ENCODE measurements at regions not wholly inside any gene's neighbourhood (a gene's known extent, or its start where the extent isn't known, plus 50 kb on each side); places are given as distances from the start of the nearest gene placed in this dataset.
"Not testable (repeated sequence)": the region's sequence is repeated elsewhere in the genome, so short reads cannot be mapped to it uniquely, and the experiment has no call there.

GRCh38 chr5:142542078-142542477, 143.8 kb downstream of the FGF1 start:
- no peak for DNase-seq

- no peak for DNase-seq
Observed at GRCh38 chr5:142540922-142541422, 144.9 kb downstream of the FGF1 start.

GRCh38 chr5:142539154-142539740, 146.6 kb downstream of the FGF1 start:
- no peak for DNase-seq

GRCh38 chr5:142537938-142538337, 148.0 kb downstream of the FGF1 start:
- no peak for DNase-seq

- DNase-seq: no peak
Observed at GRCh38 chr5:142532781-142533176, 153.1 kb downstream of the FGF1 start.

GRCh38 chr5:142531977-142532780, 153.7 kb downstream of the FGF1 start:
- no peak for DNase-seq

GRCh38 chr5:142530904-142531303, 155.0 kb downstream of the FGF1 start:
- DNase-seq: no peak

- no peak for DNase-seq
Observed at GRCh38 chr5:142529626-142530278, 156.1 kb downstream of the FGF1 start.

GRCh38 chr5:142527664-142528295, 158.1 kb downstream of the FGF1 start:
- no peak for DNase-seq

GRCh38 chr5:142527234-142527633, 158.7 kb downstream of the FGF1 start:
- no peak for DNase-seq

- DNase-seq: no peak
Observed at GRCh38 chr5:142522983-142523382, 162.9 kb downstream of the FGF1 start.

- DNase-seq: no peak
Observed at GRCh38 chr5:142521706-142522105, 164.2 kb downstream of the FGF1 start.

GRCh38 chr5:142520885-142521284, 165.0 kb downstream of the FGF1 start:
- no peak for DNase-seq

- DNase-seq: not testable (repeated sequence)
Observed at GRCh38 chr5:142519913-142520312, 166.0 kb downstream of the FGF1 start.

GRCh38 chr5:142517840-142518239, 168.1 kb downstream of the FGF1 start:
- no peak for DNase-seq

- DNase-seq: no peak
Observed at GRCh38 chr5:142516732-142517131, 169.2 kb downstream of the FGF1 start.

- DNase-seq: no peak
Observed at GRCh38 chr5:142515036-142515435, 170.9 kb downstream of the FGF1 start.

GRCh38 chr5:142514196-142514595, 171.7 kb downstream of the FGF1 start:
- no peak for DNase-seq

GRCh38 chr5:142512043-142513042, 173.5 kb downstream of the FGF1 start:
- DNase-seq: no peak

GRCh38 chr5:142511358-142511757, 174.5 kb downstream of the FGF1 start:
- no peak for DNase-seq

- DNase-seq: no peak
Observed at GRCh38 chr5:142509026-142509425, 176.9 kb downstream of the FGF1 start.

- no peak for DNase-seq
Observed at GRCh38 chr5:142508591-142508990, 177.3 kb downstream of the FGF1 start.

Data from NCI-H510A (cell line).